Ishikawa (cell line): ENCODE measurements at regions not wholly inside any gene's neighbourhood (a gene's known extent, or its start where the extent isn't known, plus 50 kb on each side); places are given as distances from the start of the nearest gene placed in this dataset.

Source experiments
- CEBPB ChIP-seq: IDR thresholded peaks from 2 replicates; pipeline ENCODE4 v1.6.1; 2012
- CREB1 ChIP-seq: IDR thresholded peaks from 2 replicates; pipeline ENCODE4 v1.6.1; 2012; ENCODE audit warnings: low read depth
- EGR1 ChIP-seq: IDR thresholded peaks from 2 replicates; pipeline ENCODE4 v1.6.1; 2012
- EP300 ChIP-seq: IDR thresholded peaks from 2 replicates; pipeline ENCODE4 v1.6.1; 2012; ENCODE audit warnings: borderline replicate concordance
- MAX ChIP-seq: IDR thresholded peaks from 2 replicates; pipeline ENCODE4 v1.6.1; 2012
- NFIC ChIP-seq: IDR thresholded peaks from 2 replicates; pipeline ENCODE4 v1.6.1; 2012
- RAD21 ChIP-seq: IDR thresholded peaks from 2 replicates; pipeline ENCODE4 v1.6.1; 2012; ENCODE audit warnings: low read depth
- REST ChIP-seq: IDR thresholded peaks from 2 replicates; pipeline ENCODE4 v1.6.1; 2012; ENCODE audit warnings: low read depth, mild to moderate bottlenecking
- TAF1 ChIP-seq: IDR thresholded peaks from 2 replicates; pipeline ENCODE4 v1.6.1; 2012; ENCODE audit warnings: low read depth, mild to moderate bottlenecking
- TEAD4 ChIP-seq: IDR thresholded peaks from 2 replicates; pipeline ENCODE4 v1.6.1; 2012
- USF1 ChIP-seq: IDR thresholded peaks from 2 replicates; pipeline ENCODE4 v1.6.1; 2012

- TF ChIP-seq NFIC, result no peak
- TF ChIP-seq CEBPB, result no peak
- TF ChIP-seq REST, result no peak
- no peak for TF ChIP-seq CREB1
- TF ChIP-seq TEAD4, result no peak
- TF ChIP-seq TAF1, result no peak
- no peak for TF ChIP-seq RAD21
- peak; percentile 72 for TF ChIP-seq USF1
- TF ChIP-seq MAX, result no peak
- no peak for TF ChIP-seq EP300
- no peak for TF ChIP-seq EGR1
These were observed 422.0 kb upstream of the FRG2C start for GRCh38 chr3:75242012-75242735.
